GM10266 (cell line): ENCODE measurements at regions not wholly inside any gene's neighbourhood (a gene's known extent, or its start where the extent isn't known, plus 50 kb on each side); places are given as distances from the start of the nearest gene placed in this dataset.

Experiments
- DNase-seq: peaks from one replicate; pipeline ENCODE4 v3.0.0; 2012; ENCODE audit errors: extremely low spot score
- TF ChIP-seq, protein P1 (sequence below): IDR thresholded peaks from 2 replicates; pipeline ENCODE4 v1.5.1; 2012; ENCODE audit warnings: mild to moderate bottlenecking, low read depth; ENCODE audit not compliant: control insufficient read depth, insufficient read depth; ENCODE audit errors: missing control alignments

GRCh38 chr13:75945841-75946482 is 309.8 kb downstream of the LMO7 start:
- TF ChIP-seq, protein P1, sequence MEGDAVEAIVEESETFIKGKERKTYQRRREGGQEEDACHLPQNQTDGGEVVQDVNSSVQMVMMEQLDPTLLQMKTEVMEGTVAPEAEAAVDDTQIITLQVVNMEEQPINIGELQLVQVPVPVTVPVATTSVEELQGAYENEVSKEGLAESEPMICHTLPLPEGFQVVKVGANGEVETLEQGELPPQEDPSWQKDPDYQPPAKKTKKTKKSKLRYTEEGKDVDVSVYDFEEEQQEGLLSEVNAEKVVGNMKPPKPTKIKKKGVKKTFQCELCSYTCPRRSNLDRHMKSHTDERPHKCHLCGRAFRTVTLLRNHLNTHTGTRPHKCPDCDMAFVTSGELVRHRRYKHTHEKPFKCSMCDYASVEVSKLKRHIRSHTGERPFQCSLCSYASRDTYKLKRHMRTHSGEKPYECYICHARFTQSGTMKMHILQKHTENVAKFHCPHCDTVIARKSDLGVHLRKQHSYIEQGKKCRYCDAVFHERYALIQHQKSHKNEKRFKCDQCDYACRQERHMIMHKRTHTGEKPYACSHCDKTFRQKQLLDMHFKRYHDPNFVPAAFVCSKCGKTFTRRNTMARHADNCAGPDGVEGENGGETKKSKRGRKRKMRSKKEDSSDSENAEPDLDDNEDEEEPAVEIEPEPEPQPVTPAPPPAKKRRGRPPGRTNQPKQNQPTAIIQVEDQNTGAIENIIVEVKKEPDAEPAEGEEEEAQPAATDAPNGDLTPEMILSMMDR = no peak
- DNase-seq = no peak

DNA sequence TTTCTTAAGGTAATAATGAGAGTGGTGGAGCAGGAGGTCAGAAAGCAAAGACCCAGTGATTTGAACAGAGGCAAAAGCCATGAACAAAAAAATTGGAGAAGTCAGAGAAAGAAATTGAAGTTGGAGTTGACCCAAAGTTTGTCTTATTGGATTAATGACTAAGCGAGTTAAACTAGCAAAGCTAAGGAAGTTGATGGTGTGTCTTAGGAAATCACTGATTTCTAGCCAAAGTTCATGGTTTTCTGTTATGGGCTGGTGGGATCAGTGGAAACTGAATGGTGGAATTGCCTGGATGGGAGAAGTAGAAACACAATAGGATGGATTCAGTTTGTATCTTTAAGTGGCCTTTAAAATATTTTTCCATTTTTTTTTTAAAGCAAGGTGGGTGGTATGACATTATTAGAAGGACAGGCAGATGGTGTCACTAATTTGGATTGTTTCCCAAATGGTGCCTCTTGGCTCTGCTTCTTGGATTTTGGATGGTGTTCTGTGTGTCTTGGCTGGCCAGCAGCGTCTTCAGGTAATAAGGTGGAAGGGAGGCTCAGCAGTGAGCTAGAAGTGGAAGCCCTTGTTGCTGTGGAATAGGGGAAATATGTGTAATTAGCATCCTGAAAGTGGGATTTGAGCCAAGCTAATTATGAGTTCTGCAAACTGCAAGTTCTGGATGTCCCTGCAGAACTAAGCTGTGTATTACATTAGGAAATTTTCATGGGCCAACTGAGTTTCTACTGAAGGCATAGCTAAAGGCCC is 302.9 kb downstream of the LMO7 start:
- TF ChIP-seq, protein P1 = no peak
- no peak for DNase-seq

DNA sequence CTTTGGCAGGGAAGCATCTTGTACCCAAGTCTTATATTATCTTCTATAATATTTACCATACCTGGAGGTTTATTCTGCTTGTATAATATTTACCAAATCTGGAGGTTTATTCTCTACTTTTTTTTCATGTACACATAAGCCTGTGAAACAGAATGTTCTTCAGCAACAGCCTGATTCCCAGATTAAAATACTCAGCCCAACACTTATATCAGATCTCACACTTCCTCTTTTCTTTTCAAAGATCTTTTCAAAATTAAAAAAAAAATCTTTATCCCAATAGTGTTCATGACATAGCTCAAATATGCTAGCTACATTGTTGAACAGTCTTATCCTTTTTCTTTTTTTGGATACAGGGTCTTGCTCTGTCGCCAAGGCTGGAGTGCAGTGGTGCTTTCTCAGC is 300.7 kb downstream of the LMO7 start:
- TF ChIP-seq, protein P1 = no peak
- no peak for DNase-seq

DNA sequence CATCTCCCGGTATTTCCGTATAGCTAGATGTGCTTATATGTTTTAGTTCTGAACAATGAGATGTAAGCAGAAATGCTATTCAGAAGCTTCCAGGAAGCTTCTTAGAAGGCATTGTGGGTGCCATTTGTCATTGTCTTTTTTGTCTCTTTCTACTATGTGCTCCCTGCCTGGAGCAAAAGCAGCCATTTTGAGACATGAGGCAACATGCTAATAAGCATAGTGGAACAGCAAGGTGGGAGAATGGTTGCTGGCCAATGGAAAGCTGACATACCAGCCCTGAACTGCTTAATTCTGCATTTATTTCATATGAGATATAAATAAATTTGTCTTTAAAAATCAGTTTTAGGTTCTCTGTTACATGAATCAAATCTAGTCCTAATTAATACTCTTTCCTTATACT is 299.7 kb downstream of the LMO7 start:
- no peak for DNase-seq
- TF ChIP-seq, protein P1 = no peak

- no peak for DNase-seq
- TF ChIP-seq, protein P1 = no peak
These were observed 298.8 kb downstream of the LMO7 start for GRCh38 chr13:75934889-75935288.

DNA sequence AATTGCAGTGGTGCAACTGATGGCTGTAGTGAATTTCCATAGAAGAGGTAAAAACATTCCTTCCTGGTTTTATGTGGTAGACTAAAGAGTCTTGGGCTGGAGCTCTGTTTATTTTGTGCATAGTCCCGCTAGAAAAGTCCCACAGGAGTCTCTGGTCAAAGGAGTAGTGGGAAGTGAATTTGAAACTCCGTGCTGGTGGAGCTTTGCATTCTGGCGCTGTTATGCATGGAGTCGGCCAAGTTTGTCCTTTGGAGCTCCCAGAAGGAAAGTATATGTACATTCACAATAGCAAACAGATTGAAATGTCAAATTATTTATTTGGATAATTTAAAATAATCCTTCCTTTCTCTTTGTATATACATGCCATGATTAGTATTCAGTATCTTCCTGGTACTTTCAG is 296.5 kb downstream of the LMO7 start:
- no peak for DNase-seq
- TF ChIP-seq, protein P1 = no peak

DNA sequence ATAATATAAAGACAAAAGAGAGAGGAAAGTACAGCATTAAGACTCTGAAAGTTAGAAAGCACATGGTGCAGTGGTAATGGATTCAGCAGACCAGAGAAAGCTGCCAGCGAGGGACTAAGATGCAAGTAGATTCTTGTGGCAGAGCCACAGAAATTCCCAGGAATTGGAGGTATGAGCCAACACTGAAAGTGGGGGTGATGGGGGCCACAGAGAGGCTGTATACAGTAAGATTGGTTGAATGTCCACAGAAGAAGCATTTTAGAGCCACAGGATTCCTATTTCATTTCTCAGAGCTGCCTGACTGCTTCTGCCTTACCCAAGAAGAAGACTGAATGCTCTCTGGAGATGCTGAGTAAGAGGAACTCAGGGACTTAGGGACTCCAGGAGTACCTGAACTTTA is 295.0 kb downstream of the LMO7 start:
- TF ChIP-seq, protein P1 = no peak
- no peak for DNase-seq
